PC-9 (cell line): ENCODE measurements at regions not wholly inside any gene's neighbourhood (a gene's known extent, or its start where the extent isn't known, plus 50 kb on each side); places are given as distances from the start of the nearest gene placed in this dataset.

Experiments
- EZH2 ChIP-seq: fragments of 200-600 bp; sonication (generic); IDR thresholded peaks from 2 replicates; pipeline ENCODE4 v1.8.0; 2017; ENCODE audit warnings: antibody characterized with exemption, low read depth
- TF ChIP-seq, protein P1 (sequence below): fragments of 200-600 bp; sonication (generic); conservative IDR thresholded peaks from 2 replicates; pipeline ENCODE4 v1.6.1; 2017; ENCODE audit warnings: mixed run types, antibody characterized with exemption, mild to moderate bottlenecking, moderate library complexity

GRCh38 chr10:94149702-94150101 is 156.0 kb downstream of the PLCE1 start:
- TF ChIP-seq, protein P1, sequence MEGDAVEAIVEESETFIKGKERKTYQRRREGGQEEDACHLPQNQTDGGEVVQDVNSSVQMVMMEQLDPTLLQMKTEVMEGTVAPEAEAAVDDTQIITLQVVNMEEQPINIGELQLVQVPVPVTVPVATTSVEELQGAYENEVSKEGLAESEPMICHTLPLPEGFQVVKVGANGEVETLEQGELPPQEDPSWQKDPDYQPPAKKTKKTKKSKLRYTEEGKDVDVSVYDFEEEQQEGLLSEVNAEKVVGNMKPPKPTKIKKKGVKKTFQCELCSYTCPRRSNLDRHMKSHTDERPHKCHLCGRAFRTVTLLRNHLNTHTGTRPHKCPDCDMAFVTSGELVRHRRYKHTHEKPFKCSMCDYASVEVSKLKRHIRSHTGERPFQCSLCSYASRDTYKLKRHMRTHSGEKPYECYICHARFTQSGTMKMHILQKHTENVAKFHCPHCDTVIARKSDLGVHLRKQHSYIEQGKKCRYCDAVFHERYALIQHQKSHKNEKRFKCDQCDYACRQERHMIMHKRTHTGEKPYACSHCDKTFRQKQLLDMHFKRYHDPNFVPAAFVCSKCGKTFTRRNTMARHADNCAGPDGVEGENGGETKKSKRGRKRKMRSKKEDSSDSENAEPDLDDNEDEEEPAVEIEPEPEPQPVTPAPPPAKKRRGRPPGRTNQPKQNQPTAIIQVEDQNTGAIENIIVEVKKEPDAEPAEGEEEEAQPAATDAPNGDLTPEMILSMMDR: no peak
- no peak for TF ChIP-seq EZH2
